HG03342 (cell line): ENCODE measurements at regions not wholly inside any gene's neighbourhood (a gene's known extent, or its start where the extent isn't known, plus 50 kb on each side); places are given as distances from the start of the nearest gene placed in this dataset.
A peak's percentile ranks its signal among the peaks of the same experiment; 100 is the strongest.
"Not testable (repeated sequence)": the region's sequence is repeated elsewhere in the genome, so short reads cannot be mapped to it uniquely, and the experiment has no call there.

ENCODE experiments used
- ATAC-seq: cut with Tn5 transposase; IDR thresholded peaks from one replicate; pipeline ENCODE4 v1.9.1; 2021; ENCODE audit warnings: mild to moderate bottlenecking, moderate library complexity; ENCODE audit not compliant: unreplicated experiment

GRCh38 chr22:22061085-22062077, 78.8 kb upstream of the TOP3B start:
- no peak for ATAC-seq

- ATAC-seq, result peak; percentile 53
These were observed 77.9 kb upstream of the TOP3B start for GRCh38 chr22:22060200-22061084.

GRCh38 chr22:22059291-22060002, 76.9 kb upstream of the TOP3B start:
- no peak for ATAC-seq

GRCh38 chr22:22058633-22059290, 76.2 kb upstream of the TOP3B start:
- ATAC-seq, result no peak

- no peak for ATAC-seq
These were observed 75.2 kb upstream of the TOP3B start for GRCh38 chr22:22057617-22058378.

- not testable (repeated sequence) for ATAC-seq
These were observed 74.4 kb upstream of the TOP3B start for GRCh38 chr22:22056809-22057594.

GRCh38 chr22:22052548-22053139, 70.1 kb upstream of the TOP3B start:
- not testable (repeated sequence) for ATAC-seq

GRCh38 chr22:22051032-22051431, 68.4 kb upstream of the TOP3B start:
- not testable (repeated sequence) for ATAC-seq

GRCh38 chr22:22050141-22050775, 67.7 kb upstream of the TOP3B start:
- no peak for ATAC-seq

GRCh38 chr22:22049684-22050083, 67.1 kb upstream of the TOP3B start:
- no peak for ATAC-seq

GRCh38 chr22:22048981-22049531, 66.5 kb upstream of the TOP3B start:
- no peak for ATAC-seq

- no peak for ATAC-seq
These were observed 65.8 kb upstream of the TOP3B start for GRCh38 chr22:22048318-22048942.

- no peak for ATAC-seq
These were observed 65.2 kb upstream of the TOP3B start for GRCh38 chr22:22047776-22048175.

- ATAC-seq, result no peak
These were observed 64.7 kb upstream of the TOP3B start for GRCh38 chr22:22047266-22047665.

GRCh38 chr22:22046370-22046769, 63.8 kb upstream of the TOP3B start:
- no peak for ATAC-seq

GRCh38 chr22:22045571-22046335, 63.2 kb upstream of the TOP3B start:
- no peak for ATAC-seq
